Endothelial cell (in vitro differentiated cells): ENCODE measurements at regions not wholly inside any gene's neighbourhood (a gene's known extent, or its start where the extent isn't known, plus 50 kb on each side); places are given as distances from the start of the nearest gene placed in this dataset.

Experiments used
- DNase-seq: peaks from one replicate; pipeline ENCODE4 v3.0.0; 2021; ENCODE audit warnings: low spot score
- H3K27ac Mint-ChIP-seq: one replicate; pipeline ENCODE4 v1.8.0; 2021; ENCODE audit warnings: mixed read lengths, inconsistent platforms; ENCODE audit not compliant: unreplicated experiment
- H3K27me3 Mint-ChIP-seq: one replicate; pipeline ENCODE4 v1.8.0; 2021; ENCODE audit warnings: mild to moderate bottlenecking, moderate library complexity, mixed read lengths, inconsistent platforms; ENCODE audit not compliant: unreplicated experiment
- H3K36me3 Mint-ChIP-seq: one replicate; pipeline ENCODE4 v1.8.0; 2021; ENCODE audit warnings: mild to moderate bottlenecking, low read depth, mixed read lengths, inconsistent platforms; ENCODE audit not compliant: unreplicated experiment
- H3K4me1 Mint-ChIP-seq: one replicate; pipeline ENCODE4 v1.8.0; 2021; ENCODE audit warnings: mild to moderate bottlenecking, mixed read lengths, inconsistent platforms; ENCODE audit not compliant: unreplicated experiment
- H3K4me3 Mint-ChIP-seq: one replicate; pipeline ENCODE4 v1.8.0; 2021; ENCODE audit warnings: mild to moderate bottlenecking, mixed read lengths, inconsistent platforms; ENCODE audit not compliant: unreplicated experiment
- H3K9me3 Mint-ChIP-seq: one replicate; pipeline ENCODE4 v1.8.0; 2021; ENCODE audit warnings: mixed read lengths, inconsistent platforms; ENCODE audit not compliant: unreplicated experiment
- CTCF ChIP-seq: fragments of 200-600 bp; sonication (generic); IDR thresholded peaks from one replicate; pipeline ENCODE4 v1.5.0; 2021; ENCODE audit warnings: antibody characterized with exemption; ENCODE audit not compliant: unreplicated experiment

DNA sequence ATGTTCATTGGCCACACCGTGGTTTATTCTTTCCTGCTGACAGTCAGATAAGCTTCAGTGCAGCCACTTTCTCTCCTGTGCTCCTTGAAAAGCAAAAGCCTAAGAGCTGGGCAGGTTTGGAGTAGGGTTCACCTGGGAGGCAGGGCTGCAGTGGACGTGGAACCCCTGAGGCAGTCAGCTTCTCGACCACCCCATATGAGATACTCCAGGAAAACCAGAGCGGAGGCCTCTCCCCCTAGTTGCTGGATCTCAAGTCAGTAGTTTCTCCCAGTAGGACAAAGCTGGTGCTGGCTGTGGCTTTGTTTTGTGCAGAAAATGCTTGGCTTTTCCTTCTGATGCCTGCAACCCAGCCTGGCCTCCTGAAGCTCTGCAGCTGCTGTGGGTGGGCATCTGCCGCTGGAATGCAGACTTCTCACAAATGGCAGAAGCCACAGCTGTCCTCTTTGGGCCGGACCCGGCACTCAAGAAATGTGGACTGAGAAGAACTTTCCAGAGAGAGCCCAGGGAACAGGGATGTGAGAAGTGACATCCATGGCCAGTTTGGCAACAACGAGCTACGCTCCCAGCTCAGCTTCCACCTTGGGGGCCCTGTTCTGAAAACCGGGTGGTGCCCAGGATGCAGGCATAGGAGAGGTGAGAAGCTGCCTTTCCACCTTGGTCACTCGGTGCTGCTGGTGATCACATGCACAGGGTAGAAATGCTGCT, 276.6 kb upstream of the TCERG1L start:
- Mint-ChIP-seq H3K4me1 (no peaks in the 10 kb centered on the region), H3K27me3 (peaks cover 9% of the 10 kb centered on the region), H3K9me3 (peaks cover 26% of the 10 kb centered on the region), H3K36me3 (peaks cover 7% of the 10 kb centered on the region), H3K27ac (no peak overlapping the region), H3K4me3 (no peak overlapping the region)
- TF ChIP-seq CTCF, result no peak
- no peak for DNase-seq

- Mint-ChIP-seq H3K27ac (no peak overlapping the region), H3K36me3 (peaks cover 7% of the 10 kb centered on the region), H3K4me1 (no peaks in the 10 kb centered on the region), H3K27me3 (peaks cover 9% of the 10 kb centered on the region), H3K4me3 (no peak overlapping the region), H3K9me3 (peaks cover 26% of the 10 kb centered on the region)
- no peak for DNase-seq
- TF ChIP-seq CTCF, result no peak
Measured at GRCh38 chr10:131588704-131589220, 277.2 kb upstream of the TCERG1L start.

GRCh38 chr10:131590567-131590966, 279.0 kb upstream of the TCERG1L start:
- Mint-ChIP-seq H3K4me3 (no peak overlapping the region), H3K36me3 (peaks cover 5% of the 10 kb centered on the region), H3K9me3 (peaks cover 24% of the 10 kb centered on the region), H3K27me3 (peaks cover 7% of the 10 kb centered on the region), H3K27ac (no peak overlapping the region), H3K4me1 (no peaks in the 10 kb centered on the region)
- no peak for TF ChIP-seq CTCF
- no peak for DNase-seq

- Mint-ChIP-seq H3K27me3 (peaks cover 3% of the 10 kb centered on the region), H3K9me3 (peaks cover 11% of the 10 kb centered on the region), H3K36me3 (peaks cover 3% of the 10 kb centered on the region), H3K4me1 (no peaks in the 10 kb centered on the region), H3K27ac (no peak overlapping the region), H3K4me3 (no peak overlapping the region)
- no peak for DNase-seq
- no peak for TF ChIP-seq CTCF
Measured at GRCh38 chr10:131591936-131592335, 280.4 kb upstream of the TCERG1L start.

DNA sequence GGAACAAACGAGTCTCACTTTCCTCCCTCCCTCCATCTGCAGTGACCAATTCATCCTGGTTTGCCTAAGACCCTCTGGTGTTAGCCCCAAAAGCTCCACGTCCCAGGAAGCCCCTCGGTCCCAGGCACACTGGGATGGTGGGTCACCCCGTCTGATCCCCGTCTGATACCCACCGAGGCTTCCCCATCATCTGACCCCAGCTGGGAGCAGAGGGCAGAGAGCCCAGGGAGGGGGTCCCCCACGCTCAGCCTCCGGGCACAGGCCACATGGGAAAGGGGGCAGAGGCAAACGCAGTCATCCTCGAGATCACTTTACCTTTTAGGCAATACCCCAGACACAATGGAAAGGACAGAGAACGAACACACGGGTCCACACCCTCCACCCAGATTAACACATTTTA, 291.6 kb upstream of the PPP2R2D start:
- Mint-ChIP-seq H3K4me1 (no peaks in the 10 kb centered on the region), H3K36me3 (peaks cover 5% of the 10 kb centered on the region), H3K4me3 (no peak overlapping the region), H3K27me3 (no peaks in the 10 kb centered on the region), H3K9me3 (peaks cover 10% of the 10 kb centered on the region), H3K27ac (no peak overlapping the region)
- TF ChIP-seq CTCF, result no peak
- no peak for DNase-seq
